ENCODE measurements at regions not wholly inside any gene's neighbourhood (a gene's known extent, or its start where the extent isn't known, plus 50 kb on each side); places are given as distances from the start of the nearest gene placed in this dataset.
"Not testable (repeated sequence)": the region's sequence is repeated elsewhere in the genome, so short reads cannot be mapped to it uniquely, and the experiment has no call there.

- DNase-seq (ENCODE audit: low read depth in 2 of 2), result no peak
Observed at GRCh38 chr12:77222336-77222735, 157.0 kb upstream of the E2F7 start.

- DNase-seq (ENCODE audit: low read depth in 2 of 2), result no peak
Observed at GRCh38 chr12:77220586-77220985, 155.2 kb upstream of the E2F7 start.

GRCh38 chr12:77218278-77218677 is 152.9 kb upstream of the E2F7 start:
- DNase-seq (ENCODE audit: low read depth in 2 of 2), result no peak

- not testable (repeated sequence) for DNase-seq (ENCODE audit: low read depth in 2 of 2)
Observed at GRCh38 chr12:77216136-77216535, 150.8 kb upstream of the E2F7 start.

GRCh38 chr12:77214136-77214535 is 148.8 kb upstream of the E2F7 start:
- no peak for DNase-seq (ENCODE audit: low read depth in 2 of 2)

- DNase-seq (ENCODE audit: low read depth in 2 of 2), result no peak
Observed at GRCh38 chr12:77213319-77213718, 147.9 kb upstream of the E2F7 start.

GRCh38 chr12:77210724-77211123 is 145.4 kb upstream of the E2F7 start:
- DNase-seq (ENCODE audit: low read depth in 2 of 2), result no peak

- no peak for DNase-seq (ENCODE audit: low read depth in 2 of 2)
Observed at GRCh38 chr12:77204083-77204482, 138.7 kb upstream of the E2F7 start.

- no peak for DNase-seq (ENCODE audit: low read depth in 2 of 2)
Observed at GRCh38 chr12:77202457-77203060, 137.2 kb upstream of the E2F7 start.

GRCh38 chr12:77189901-77190416 is 124.6 kb upstream of the E2F7 start:
- DNase-seq (ENCODE audit: low read depth in 2 of 2), result no peak

- DNase-seq (ENCODE audit: low read depth in 2 of 2), result no peak
Observed at GRCh38 chr12:77189458-77189857, 124.1 kb upstream of the E2F7 start.

- DNase-seq (ENCODE audit: low read depth in 2 of 2), result no peak
Observed at GRCh38 chr12:77179515-77179914, 114.1 kb upstream of the E2F7 start.

- DNase-seq (ENCODE audit: low read depth in 2 of 2), result no peak
Observed at GRCh38 chr12:77167801-77168200, 102.4 kb upstream of the E2F7 start.

GRCh38 chr12:77166696-77167095 is 101.3 kb upstream of the E2F7 start:
- no peak for DNase-seq (ENCODE audit: low read depth in 2 of 2)

GRCh38 chr12:77163074-77164038 is 98.0 kb upstream of the E2F7 start:
- no peak for DNase-seq (ENCODE audit: low read depth in 2 of 2)

- DNase-seq (ENCODE audit: low read depth in 2 of 2), result no peak
Observed at GRCh38 chr12:77161944-77162343, 96.6 kb upstream of the E2F7 start.

GRCh38 chr12:77160931-77161330 is 95.6 kb upstream of the E2F7 start:
- no peak for DNase-seq (ENCODE audit: low read depth in 2 of 2)

GRCh38 chr12:77153706-77154105 is 88.3 kb upstream of the E2F7 start:
- no peak for DNase-seq (ENCODE audit: low read depth in 2 of 2)

- DNase-seq (ENCODE audit: low read depth in 2 of 2), result no peak
Observed at GRCh38 chr12:77152623-77153193, 87.3 kb upstream of the E2F7 start.

GRCh38 chr12:77151030-77151429 is 85.7 kb upstream of the E2F7 start:
- no peak for DNase-seq (ENCODE audit: low read depth in 2 of 2)

- no peak for DNase-seq (ENCODE audit: low read depth in 2 of 2)
Observed at GRCh38 chr12:77133566-77133965, 68.2 kb upstream of the E2F7 start.

- DNase-seq (ENCODE audit: low read depth in 2 of 2), result no peak
Observed at GRCh38 chr12:77131977-77132490, 66.7 kb upstream of the E2F7 start.

Measured in stimulated activated CD8-positive, alpha-beta memory T cell treated with anti-CD3 and anti-CD28 coated beads, Interleukin-15, amount 100 ng/mL, for 48 hours (primary cell).